SK-N-SH treated with all-trans-retinoic acid at 6 μM for 48 hours (cell line): ENCODE measurements at regions not wholly inside any gene's neighbourhood (a gene's known extent, or its start where the extent isn't known, plus 50 kb on each side); places are given as distances from the start of the nearest gene placed in this dataset.

Experiments
- ARNTL ChIP-seq: fragments of 450-650 bp; formaldehyde crosslinking; IDR thresholded peaks from 2 replicates; pipeline ENCODE4 v1.5.0; 2020; ENCODE audit warnings: low read depth, mild to moderate bottlenecking, moderate library complexity, borderline replicate concordance
- OSR1 ChIP-seq: fragments of 250-450 bp; sonication (Bioruptor Pico); IDR thresholded peaks from 2 replicates; pipeline ENCODE4 v1.8.0; 2022; ENCODE audit warnings: moderate library complexity, mild to moderate bottlenecking, inconsistent platforms
- ZFP3 ChIP-seq: fragments of 250-450 bp; sonication (Bioruptor Pico); IDR thresholded peaks from 2 replicates; pipeline ENCODE4 v1.5.0; 2020; ENCODE audit warnings: mild to moderate bottlenecking, moderate library complexity

GRCh38 chr3:27544372-27544865 lies 60.2 kb upstream of the SLC4A7 start:
- TF ChIP-seq OSR1 (CRISPR knock-in tag) (no peak), ARNTL (CRISPR knock-in tag) (no peak), ZFP3 (CRISPR knock-in tag) (no peak)
